HUDEP-2 (cell line): ENCODE measurements at regions not wholly inside any gene's neighbourhood (a gene's known extent, or its start where the extent isn't known, plus 50 kb on each side); places are given as distances from the start of the nearest gene placed in this dataset.

Experiments used
- DNase-seq, 76 experiments: peaks; one replicate each; lab custom pipeline; 2025; ENCODE audit not compliant: unreplicated experiment in 76 of 76; lab: John Stamatoyannopoulos, UW

- DNase-seq, result no peak
Measured at GRCh38 chr2:118705032-118705431, 142.4 kb downstream of the EN1 start.

GRCh38 chr2:118699447-118700175, 147.8 kb downstream of the EN1 start:
- no peak for DNase-seq

- no peak for DNase-seq
Measured at GRCh38 chr2:118698564-118698963, 148.9 kb downstream of the EN1 start.

GRCh38 chr2:118697781-118698180, 149.7 kb downstream of the EN1 start:
- DNase-seq, result no peak

DNA sequence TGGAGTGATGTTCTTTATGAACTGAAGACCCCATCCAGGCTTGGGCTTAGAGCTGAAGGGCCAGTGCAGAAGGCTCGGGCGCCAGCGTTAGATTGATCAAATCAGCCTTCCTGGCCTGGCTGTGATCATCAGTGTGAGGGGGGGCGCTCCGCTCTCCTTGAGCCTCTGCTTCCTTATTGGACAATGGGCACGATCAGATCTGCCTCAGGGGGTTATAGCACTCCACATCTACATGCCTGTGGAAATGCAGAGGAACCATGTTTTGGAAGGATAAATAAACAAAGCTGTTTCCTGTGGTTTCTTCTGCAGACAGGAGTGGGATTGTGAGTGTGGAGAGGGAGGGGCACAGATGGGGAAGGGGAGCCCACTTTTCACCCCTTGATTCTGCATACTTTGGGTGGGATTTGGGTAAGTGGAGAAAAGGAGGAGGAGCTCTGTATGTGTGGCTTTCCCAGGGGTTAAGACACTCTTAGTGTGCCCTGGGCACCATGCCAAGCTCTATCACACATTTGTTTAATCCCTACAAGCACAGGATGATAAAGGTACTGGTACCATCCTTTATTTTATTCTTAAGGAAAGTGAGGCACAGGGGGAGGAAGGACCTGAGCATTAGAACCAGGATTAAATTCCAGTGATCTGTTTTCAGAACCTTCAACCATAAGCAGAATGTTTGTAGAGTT, 150.5 kb downstream of the EN1 start:
- DNase-seq, result no peak

GRCh38 chr2:118693287-118693822, 154.1 kb downstream of the EN1 start:
- DNase-seq, result no peak

DNA sequence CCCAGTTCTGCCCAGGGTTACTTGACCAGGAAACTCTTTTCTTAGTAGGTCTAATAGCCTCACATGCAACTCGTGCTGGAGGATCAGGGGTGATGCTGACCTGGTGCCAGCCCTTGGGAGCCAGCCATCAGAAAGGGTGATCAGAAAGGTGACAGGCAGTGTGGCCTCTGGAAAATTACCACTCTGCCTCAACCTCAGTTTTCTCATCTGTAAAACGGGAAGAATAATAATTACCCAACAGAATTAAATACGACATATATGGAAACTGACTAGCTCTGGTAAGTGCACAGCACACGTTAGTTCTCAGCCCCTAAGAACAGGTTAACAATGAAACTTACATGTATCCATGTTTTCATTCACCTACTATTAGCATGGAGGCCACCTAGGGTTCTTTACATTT, 157.6 kb downstream of the EN1 start:
- no peak for DNase-seq

DNA sequence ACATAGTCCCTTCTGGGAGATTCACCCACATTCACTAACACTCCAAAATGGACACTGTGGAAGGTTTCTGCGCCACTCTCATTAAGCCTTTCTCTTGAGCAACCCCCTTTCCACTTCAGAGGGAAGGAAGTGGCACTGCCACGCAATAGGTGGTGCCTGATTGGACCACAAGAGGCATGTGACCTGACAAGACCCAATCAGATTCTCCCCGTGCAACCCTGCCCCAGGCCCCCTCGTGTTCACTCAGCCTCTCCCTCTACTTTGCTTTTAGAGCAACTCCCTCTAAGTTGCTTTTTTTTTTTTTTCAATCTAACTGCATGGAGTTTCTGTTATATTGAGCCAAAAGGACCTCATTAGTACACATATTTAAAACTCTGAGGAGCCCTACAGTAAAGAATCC, 158.0 kb downstream of the EN1 start:
- no peak for DNase-seq

DNA sequence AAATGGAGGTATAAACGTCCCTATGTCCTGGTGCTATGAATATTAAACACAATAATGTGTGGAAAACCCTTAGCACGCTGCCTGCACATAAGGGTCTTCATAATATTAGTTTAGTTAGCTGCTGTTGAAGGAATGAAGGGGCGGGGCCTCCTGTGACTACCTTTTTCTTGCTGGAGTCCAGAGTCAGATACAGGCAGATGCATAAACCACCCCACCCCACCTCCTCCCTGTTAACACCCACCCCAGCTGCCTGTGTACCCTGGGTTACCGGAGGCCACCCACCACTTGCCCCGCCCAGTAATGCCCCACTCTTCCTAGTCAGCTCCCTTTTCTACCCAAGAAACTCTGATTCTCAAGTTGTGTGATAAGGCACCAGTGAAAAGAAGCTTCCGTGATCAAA, 158.4 kb downstream of the EN1 start:
- no peak for DNase-seq

DNA sequence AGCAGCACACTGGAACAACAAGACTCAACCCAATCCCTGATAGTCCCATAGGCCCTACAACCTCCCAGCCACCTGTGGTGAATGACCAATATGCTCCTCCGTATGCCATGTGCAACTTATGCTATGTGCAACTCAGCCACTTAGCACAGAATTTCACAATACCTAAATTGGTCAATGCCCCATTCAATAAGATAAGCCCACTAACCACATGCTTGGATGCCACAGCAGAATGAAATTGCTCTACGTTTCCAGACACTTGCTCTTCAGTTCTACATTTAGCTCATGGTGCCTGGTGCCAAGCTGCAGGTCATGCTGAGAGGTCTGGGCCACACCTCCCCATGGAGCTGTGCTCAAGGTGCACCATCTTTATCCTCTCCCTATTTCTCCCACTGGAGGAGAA, 159.8 kb downstream of the EN1 start:
- DNase-seq, result no peak

- DNase-seq, result no peak
Measured at GRCh38 chr2:118687192-118687591, 160.3 kb downstream of the EN1 start.

GRCh38 chr2:118686346-118686745, 161.1 kb downstream of the EN1 start:
- DNase-seq, result no peak

GRCh38 chr2:118683460-118683859, 164.0 kb downstream of the EN1 start:
- no peak for DNase-seq

GRCh38 chr2:118678985-118679384, 168.5 kb downstream of the EN1 start:
- no peak for DNase-seq

- DNase-seq, result no peak
Measured at GRCh38 chr2:118677546-118677945, 169.9 kb downstream of the EN1 start.

DNA sequence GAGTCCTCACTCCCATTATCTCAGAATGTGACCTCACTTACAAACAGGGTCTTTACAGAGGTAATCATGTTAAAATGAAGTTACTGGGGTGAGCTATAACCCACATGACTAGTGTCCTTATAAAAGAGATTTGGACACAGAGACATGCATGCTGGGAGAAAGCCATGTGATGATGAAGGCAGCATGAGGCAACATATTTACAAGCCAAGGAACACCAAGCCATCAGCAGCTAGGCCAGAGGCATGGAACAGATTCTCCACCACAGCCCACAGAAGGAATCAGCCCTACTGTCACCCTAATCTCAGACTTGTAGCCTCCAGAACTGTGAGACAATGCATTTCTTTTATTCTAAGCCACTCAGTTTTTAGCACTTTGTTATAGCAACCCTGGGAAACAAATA, 171.9 kb downstream of the EN1 start:
- no peak for DNase-seq

DNA sequence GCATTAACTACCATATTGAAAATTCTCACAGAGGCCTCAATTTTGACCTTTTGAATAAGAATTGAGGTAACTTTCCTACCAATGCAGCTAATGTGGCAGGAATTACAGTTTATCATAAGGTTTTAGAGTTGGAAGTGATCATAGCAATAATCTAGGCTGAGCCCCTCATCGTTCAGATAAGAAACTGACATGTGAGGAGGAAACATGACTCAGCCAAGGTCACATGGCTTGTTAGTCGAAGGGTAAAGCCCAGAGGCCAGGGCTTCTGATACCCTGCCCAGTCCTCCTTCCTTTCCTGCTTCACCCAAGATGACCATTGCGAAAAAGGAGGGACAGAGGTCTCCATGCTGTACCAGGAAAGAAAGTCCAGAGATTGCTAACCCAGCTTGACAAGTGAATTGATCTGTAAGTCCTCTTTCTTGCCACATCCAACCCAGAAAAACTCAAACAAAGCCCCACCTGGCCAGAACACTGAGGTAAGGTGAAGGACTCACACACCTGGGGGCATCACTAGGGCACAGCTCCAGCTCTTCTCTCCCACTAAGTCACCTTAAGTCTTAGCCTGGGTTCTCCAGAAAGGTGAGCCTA, 174.8 kb downstream of the EN1 start:
- peak in 30 of 76 experiments; percentile 0 to 43 (median 5) for DNase-seq

GRCh38 chr2:118671701-118672454, 175.6 kb downstream of the EN1 start:
- no peak for DNase-seq

DNA sequence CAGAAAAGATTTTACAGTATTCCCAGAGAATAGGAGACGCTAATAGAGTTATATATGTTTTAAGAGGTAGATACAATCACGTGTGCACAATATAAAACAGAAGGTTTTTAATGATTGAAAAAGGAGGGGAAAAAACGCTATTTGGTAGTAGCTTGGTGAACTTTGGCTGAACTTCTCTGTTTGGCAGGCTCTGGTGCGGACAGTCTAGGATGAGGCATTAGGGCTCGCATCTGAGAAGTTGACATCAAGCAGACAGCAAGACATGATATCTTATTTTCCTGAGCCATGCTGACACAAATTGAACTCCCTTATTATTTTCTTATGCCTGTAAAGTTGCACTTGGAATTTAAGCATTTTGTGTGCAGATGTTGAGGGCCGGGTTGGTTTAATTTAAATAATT, 176.6 kb downstream of the EN1 start:
- no peak for DNase-seq

DNA sequence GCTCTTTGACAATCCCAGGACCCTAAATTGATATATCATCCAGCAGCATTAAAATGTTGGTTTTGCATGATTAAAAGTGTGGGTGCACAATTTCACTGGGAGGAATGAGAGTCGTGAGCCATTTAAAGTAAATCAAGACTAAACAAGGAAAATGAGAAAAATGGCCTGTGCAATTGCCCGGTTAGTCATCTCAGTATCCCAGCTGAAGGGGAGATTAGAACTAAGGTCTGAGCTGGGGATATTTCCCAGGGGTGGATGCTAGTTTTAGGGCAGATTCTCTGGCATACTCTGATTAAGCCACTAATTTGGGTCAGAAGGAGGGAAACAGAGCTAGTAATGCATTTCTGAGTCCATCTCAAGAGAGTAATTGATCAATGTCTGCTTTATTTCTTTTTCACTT, 177.2 kb downstream of the EN1 start:
- no peak for DNase-seq

GRCh38 chr2:118669654-118670053, 177.8 kb downstream of the EN1 start:
- no peak for DNase-seq
